DND-41 (cell line): ENCODE measurements at regions not wholly inside any gene's neighbourhood (a gene's known extent, or its start where the extent isn't known, plus 50 kb on each side); places are given as distances from the start of the nearest gene placed in this dataset.

ENCODE experiments used
- CTCF ChIP-seq: IDR thresholded peaks from 2 replicates; pipeline ENCODE4 v1.5.1; 2012; ENCODE audit warnings: borderline replicate concordance, low read length, moderate library complexity, mild to moderate bottlenecking; ENCODE audit not compliant: poor library complexity, severe bottlenecking; ENCODE audit errors: extremely low read depth
- EZH2 ChIP-seq: IDR thresholded peaks from 3 replicates; pipeline ENCODE4 v1.6.1; 2012; ENCODE audit warnings: borderline replicate concordance, low read depth, mild to moderate bottlenecking, moderate library complexity, low read length, inconsistent platforms; ENCODE audit not compliant: severe bottlenecking

- TF ChIP-seq EZH2: no peak
- TF ChIP-seq CTCF: no peak
Observed at GRCh38 chr4:32119907-32120306, 1399.7 kb downstream of the PCDH7 start.
